ENCODE measurements at regions not wholly inside any gene's neighbourhood (a gene's known extent, or its start where the extent isn't known, plus 50 kb on each side); places are given as distances from the start of the nearest gene placed in this dataset.

GRCh38 chr5:74382123-74382855 lies 258.2 kb downstream of the ENC1 start:
- no peaks in the 10 kb centered on the region for H3K36me3 ChIP-seq
- no peak overlapping the region for H3K9ac ChIP-seq (ENCODE audit: low read depth in 2 of 2, low read length in 2 of 2)
- no peak for DNase-seq
- H3K27me3 ChIP-seq = no peaks in the 10 kb centered on the region
- H3K4me1 ChIP-seq = no peaks in the 10 kb centered on the region
- intact Hi-C loops (cut with DNase I) = no loop called here
- no peaks in the 10 kb centered on the region for H3K9me3 ChIP-seq
- TF ChIP-seq CTCF (IDR thresholded peaks at IDR 0.05) = no peak
- no peak overlapping the region for H3K27ac ChIP-seq
- no peak overlapping the region for H3K4me3 ChIP-seq

GRCh38 chr5:74380193-74380592 lies 260.3 kb downstream of the ENC1 start:
- no peaks in the 10 kb centered on the region for H3K36me3 ChIP-seq
- no peak overlapping the region for H3K27ac ChIP-seq
- no peaks in the 10 kb centered on the region for H3K4me1 ChIP-seq
- H3K27me3 ChIP-seq = no peaks in the 10 kb centered on the region
- no peak overlapping the region for H3K4me3 ChIP-seq
- TF ChIP-seq CTCF (IDR thresholded peaks at IDR 0.05) = no peak
- intact Hi-C loops (cut with DNase I) = no loop called here
- H3K9ac ChIP-seq (ENCODE audit: low read depth in 2 of 2, low read length in 2 of 2) = no peak overlapping the region
- DNase-seq = no peak
- H3K9me3 ChIP-seq = no peaks in the 10 kb centered on the region

GRCh38 chr5:74378464-74378863 lies 262.1 kb downstream of the ENC1 start:
- Histone ChIP-seq H3K27ac (no peak overlapping the region), H3K4me1 (no peaks in the 10 kb centered on the region), H3K9me3 (no peaks in the 10 kb centered on the region), H3K4me3 (no peak overlapping the region), H3K9ac (ENCODE audit: low read depth in 2 of 2, low read length in 2 of 2) (no peak overlapping the region), H3K27me3 (no peaks in the 10 kb centered on the region), H3K36me3 (no peaks in the 10 kb centered on the region)
- intact Hi-C loops (cut with DNase I) = no loop called here
- DNase-seq = no peak
- no peak for TF ChIP-seq CTCF (IDR thresholded peaks at IDR 0.05)

DNA sequence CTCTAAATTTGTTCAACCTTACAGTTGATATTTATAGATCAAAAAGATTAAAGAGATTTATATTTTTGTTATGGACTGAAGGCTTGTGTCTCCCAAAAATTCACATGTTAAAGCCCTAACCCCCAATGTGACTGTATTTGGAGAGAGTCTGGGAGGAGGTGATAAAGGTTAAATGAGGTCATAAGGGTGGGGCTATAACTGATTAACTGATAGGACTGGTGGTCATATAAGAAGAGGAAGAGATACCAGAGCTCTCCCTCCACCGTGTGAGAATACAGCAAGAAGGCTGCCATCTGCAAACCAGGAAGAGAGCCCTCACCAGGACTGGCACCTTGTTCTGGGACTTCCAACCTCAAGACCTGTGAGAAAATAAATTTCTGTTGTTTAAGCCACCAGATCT lies 264.3 kb downstream of the ENC1 start:
- Histone ChIP-seq H3K27ac (no peak overlapping the region), H3K27me3 (no peaks in the 10 kb centered on the region), H3K4me3 (no peak overlapping the region), H3K9ac (ENCODE audit: low read depth in 2 of 2, low read length in 2 of 2) (no peak overlapping the region), H3K9me3 (no peaks in the 10 kb centered on the region), H3K4me1 (no peaks in the 10 kb centered on the region), H3K36me3 (no peaks in the 10 kb centered on the region)
- no peak for TF ChIP-seq CTCF (IDR thresholded peaks at IDR 0.05)
- intact Hi-C loops (cut with DNase I) = no loop called here
- DNase-seq = no peak

DNA sequence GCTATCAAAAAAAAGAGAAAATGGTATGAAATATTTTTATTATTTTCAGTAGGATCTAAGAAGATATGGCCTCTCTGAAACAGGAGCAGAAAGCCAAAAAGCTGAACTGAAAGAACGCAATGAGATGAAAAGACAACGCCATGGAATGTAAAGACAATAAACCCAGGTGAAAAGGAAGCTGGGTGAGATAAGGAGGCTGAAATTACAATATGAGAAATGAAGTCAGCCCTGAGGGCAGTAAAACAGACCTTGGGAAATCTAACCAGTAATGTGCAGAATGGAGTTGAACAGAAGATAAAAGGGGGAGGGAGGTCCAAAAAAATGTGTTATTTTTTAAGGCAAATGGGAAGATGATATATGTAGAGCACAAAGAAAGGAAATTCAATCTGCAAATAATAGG lies 265.3 kb downstream of the ENC1 start:
- Histone ChIP-seq H3K27ac (peak overlapping the region; percentile 2), H3K27me3 (no peaks in the 10 kb centered on the region), H3K4me1 (no peaks in the 10 kb centered on the region), H3K9ac (ENCODE audit: low read depth in 2 of 2, low read length in 2 of 2) (peak overlapping the region in 1 of 2 donors; percentile 29), H3K9me3 (no peaks in the 10 kb centered on the region), H3K4me3 (no peak overlapping the region), H3K36me3 (no peaks in the 10 kb centered on the region)
- no peak for TF ChIP-seq CTCF (IDR thresholded peaks at IDR 0.05)
- DNase-seq = no peak
- intact Hi-C loops (cut with DNase I) = no loop called here

Data from colonic mucosa (tissue), 4 donors.